NB4 (cell line): ENCODE measurements at regions not wholly inside any gene's neighbourhood (a gene's known extent, or its start where the extent isn't known, plus 50 kb on each side); places are given as distances from the start of the nearest gene placed in this dataset.

ENCODE experiments used
- CTCF ChIP-seq: IDR thresholded peaks from one replicate; pipeline ENCODE4 v1.5.1; 2012; ENCODE audit warnings: low read depth, low read length
- MAX ChIP-seq: IDR thresholded peaks from 2 replicates; pipeline ENCODE4 v1.6.1; 2011; ENCODE audit warnings: low read depth, low read length
- MYC ChIP-seq: IDR thresholded peaks from 2 replicates; pipeline ENCODE4 v1.6.1; 2011; ENCODE audit warnings: low read depth, low read length
- POLR2A ChIP-seq: IDR thresholded peaks from 2 replicates; pipeline ENCODE4 v1.6.1; 2011; ENCODE audit warnings: mild to moderate bottlenecking; ENCODE audit not compliant: insufficient read length; ENCODE audit errors: extremely low read depth

GRCh38 chr10:8301831-8302230 is 247.3 kb downstream of the GATA3 start:
- TF ChIP-seq CTCF (no peak), MYC (no peak), POLR2A (no peak), MAX (no peak)
